ENCODE measurements at regions not wholly inside any gene's neighbourhood (a gene's known extent, or its start where the extent isn't known, plus 50 kb on each side); places are given as distances from the start of the nearest gene placed in this dataset.

- no peak for TF ChIP-seq YY1 (IDR thresholded peaks at IDR 0.05; ENCODE audit: low read depth, low read length)
Observed at GRCh38 chr6:119678961-119679360, 329.4 kb upstream of the MAN1A1 start (continued).

- no peak overlapping the region for H2BK12ac ChIP-seq (ENCODE audit: low read depth, low read length)
- no peak overlapping the region for H4K91ac ChIP-seq (replicated peaks; ENCODE audit: insufficient read length, low read length)
- no peaks in the 10 kb centered on the region for H4K20me1 ChIP-seq (replicated peaks in 1 of 2; ENCODE audit: control insufficient read depth in 1 of 2, insufficient read depth in 2 of 2, low read length in 2 of 2)
- no peak overlapping the region for H3K23ac ChIP-seq (ENCODE audit: insufficient read length)
- H2AK5ac ChIP-seq (ENCODE audit: low read depth, low read length), result no peak overlapping the region
- H4K8ac ChIP-seq (ENCODE audit: extremely low read depth, insufficient read depth, low read length), result no peak overlapping the region
- no peak overlapping the region for H4K5ac ChIP-seq (ENCODE audit: insufficient read length, low read depth, low read length)
- no peaks in the 10 kb centered on the region for H3K36me3 ChIP-seq (ENCODE audit: control insufficient read depth in 2 of 4, insufficient read depth in 4 of 4, low read length in 3 of 4)
- CTCF ChIA-PET (ENCODE audit: partially characterized antibody), result interaction anchor here (0.6 to 1.3 kb wide), 4 partner anchors 29 to 345 kb away, joined by 3 read pairs; no protein-coding TSS in a partner anchor
- no peak overlapping the region for H3K56ac ChIP-seq (replicated peaks; ENCODE audit: insufficient read length, low read depth, low read length)
- no peak overlapping the region for H3K14ac ChIP-seq (ENCODE audit: insufficient read length)
- H3K4me1 ChIP-seq (replicated peaks in 1 of 4; ENCODE audit: control insufficient read depth in 3 of 4, insufficient read depth in 4 of 4, low read length in 3 of 4), result 0 out of 7 replicates have a peak, but pooled peaks cover 0 to 2% (median 0%) of the 10 kb centered on the region in 4 experiments
- no peak overlapping the region for H3K9ac ChIP-seq (replicated peaks in 1 of 4; ENCODE audit: extremely low read depth in 1 of 4, low read depth in 3 of 4, low read length in 3 of 4)
- no peaks in the 10 kb centered on the region for H3K79me1 ChIP-seq (ENCODE audit: low read depth, low read length)
- no peak for DNase-seq (ENCODE audit: low read depth in 1 of 2, low spot score in 2 of 2)
- H2BK120ac ChIP-seq (replicated peaks; ENCODE audit: low read depth, low read length), result no peak overlapping the region
- POLR2A ChIA-PET (ENCODE audit: partially characterized antibody), result no interaction called here
- no peak overlapping the region for H2BK15ac ChIP-seq (ENCODE audit: low read length)
- no peak overlapping the region for H3K4me2 ChIP-seq (ENCODE audit: insufficient read depth in 1 of 2, low read depth in 2 of 2, low read length in 2 of 2)
- H3K18ac ChIP-seq (ENCODE audit: extremely low read depth, low read length), result no peak overlapping the region
- FAIRE-seq, result no peak
- H3K23me2 ChIP-seq (ENCODE audit: low read depth, low read length), result no peaks in the 10 kb centered on the region
- no peak overlapping the region for H2AFZ ChIP-seq (ENCODE audit: low read length)
- H3K27me3 ChIP-seq (replicated peaks in 1 of 4; ENCODE audit: control insufficient read depth in 3 of 4, extremely low read depth in 1 of 4, insufficient read depth in 3 of 4, low read length in 3 of 4), result no peaks in the 10 kb centered on the region
- no peak overlapping the region for H2BK5ac ChIP-seq (ENCODE audit: low read depth, low read length)
- H3K4me3 ChIP-seq (ENCODE audit: extremely low read depth in 1 of 4, insufficient read depth in 2 of 4, low read depth in 3 of 4, low read length in 4 of 4), result no peak overlapping the region
- H3K9me3 ChIP-seq (ENCODE audit: insufficient read depth in 2 of 2, low read depth in 1 of 2, low read length in 1 of 2), result no peaks in the 10 kb centered on the region
- WGBS, 2 experiments (ENCODE audit: extremely low coverage in 1 of 2, insufficient coverage in 1 of 2, insufficient read length in 1 of 2, insufficient replicate concordance in 2 of 2, low coverage in 1 of 2, low lambda C conversion rate in 2 of 2, missing lambda C conversion rate in 1 of 2), result 87% methylated on average over 2 of the region's 2 CpGs; no CpG with 5 or more reads in 1 of the 2 experiments
- H2BK20ac ChIP-seq (ENCODE audit: low read length), result no peak overlapping the region
- H3K27ac ChIP-seq (ENCODE audit: low read depth, low read length), result no peak overlapping the region
- no peaks in the 10 kb centered on the region for H3K79me2 ChIP-seq (ENCODE audit: control insufficient read depth in 1 of 2, insufficient read depth in 2 of 2, low read length in 2 of 2)
- H3K4ac ChIP-seq (replicated peaks; ENCODE audit: insufficient read length, low read depth, low read length), result no peak overlapping the region
- no peak for TF ChIP-seq POLR2A (IDR thresholded peaks at IDR 0.05; ENCODE audit: control extremely low read depth in 1 of 2, low read depth in 2 of 2, low read length in 2 of 2)
- no peak for TF ChIP-seq HDAC2 (IDR thresholded peaks at IDR 0.05; ENCODE audit: borderline replicate concordance in 1 of 2, low read depth in 2 of 2, low read length in 2 of 2)
- TF ChIP-seq JUN (IDR thresholded peaks at IDR 0.05; ENCODE audit: low read depth, low read length), result no peak
- no peak for TF ChIP-seq ASH2L (IDR thresholded peaks at IDR 0.05; ENCODE audit: low read length)
- TF ChIP-seq TCF12 (IDR thresholded peaks at IDR 0.05; ENCODE audit: low read depth, low read length), result no peak
- TF ChIP-seq CBX8 (IDR thresholded peaks at IDR 0.05; ENCODE audit: borderline replicate concordance, low read depth, low read length), result no peak
- no peak for TF ChIP-seq RFX5 (IDR thresholded peaks at IDR 0.05; ENCODE audit: borderline replicate concordance, low read depth, low read length)
Observed at GRCh38 chr6:119677384-119677783, 327.8 kb upstream of the MAN1A1 start.
